Endothelial cell (in vitro differentiated cells): ENCODE measurements at regions not wholly inside any gene's neighbourhood (a gene's known extent, or its start where the extent isn't known, plus 50 kb on each side); places are given as distances from the start of the nearest gene placed in this dataset.

Source experiments
- DNase-seq: peaks from one replicate; pipeline ENCODE4 v3.0.0; 2021; ENCODE audit warnings: low spot score
- H3K27ac Mint-ChIP-seq: one replicate; pipeline ENCODE4 v1.8.0; 2021; ENCODE audit warnings: mixed read lengths, inconsistent platforms; ENCODE audit not compliant: unreplicated experiment
- H3K27me3 Mint-ChIP-seq: one replicate; pipeline ENCODE4 v1.8.0; 2021; ENCODE audit warnings: mild to moderate bottlenecking, moderate library complexity, mixed read lengths, inconsistent platforms; ENCODE audit not compliant: unreplicated experiment
- H3K36me3 Mint-ChIP-seq: one replicate; pipeline ENCODE4 v1.8.0; 2021; ENCODE audit warnings: mild to moderate bottlenecking, low read depth, mixed read lengths, inconsistent platforms; ENCODE audit not compliant: unreplicated experiment
- H3K4me1 Mint-ChIP-seq: one replicate; pipeline ENCODE4 v1.8.0; 2021; ENCODE audit warnings: mild to moderate bottlenecking, mixed read lengths, inconsistent platforms; ENCODE audit not compliant: unreplicated experiment
- H3K4me3 Mint-ChIP-seq: one replicate; pipeline ENCODE4 v1.8.0; 2021; ENCODE audit warnings: mild to moderate bottlenecking, mixed read lengths, inconsistent platforms; ENCODE audit not compliant: unreplicated experiment
- H3K9me3 Mint-ChIP-seq: one replicate; pipeline ENCODE4 v1.8.0; 2021; ENCODE audit warnings: mixed read lengths, inconsistent platforms; ENCODE audit not compliant: unreplicated experiment
- TF ChIP-seq, protein P1 (sequence below): fragments of 200-600 bp; sonication (generic); IDR thresholded peaks from one replicate; pipeline ENCODE4 v1.5.0; 2021; ENCODE audit warnings: antibody characterized with exemption; ENCODE audit not compliant: unreplicated experiment

DNA sequence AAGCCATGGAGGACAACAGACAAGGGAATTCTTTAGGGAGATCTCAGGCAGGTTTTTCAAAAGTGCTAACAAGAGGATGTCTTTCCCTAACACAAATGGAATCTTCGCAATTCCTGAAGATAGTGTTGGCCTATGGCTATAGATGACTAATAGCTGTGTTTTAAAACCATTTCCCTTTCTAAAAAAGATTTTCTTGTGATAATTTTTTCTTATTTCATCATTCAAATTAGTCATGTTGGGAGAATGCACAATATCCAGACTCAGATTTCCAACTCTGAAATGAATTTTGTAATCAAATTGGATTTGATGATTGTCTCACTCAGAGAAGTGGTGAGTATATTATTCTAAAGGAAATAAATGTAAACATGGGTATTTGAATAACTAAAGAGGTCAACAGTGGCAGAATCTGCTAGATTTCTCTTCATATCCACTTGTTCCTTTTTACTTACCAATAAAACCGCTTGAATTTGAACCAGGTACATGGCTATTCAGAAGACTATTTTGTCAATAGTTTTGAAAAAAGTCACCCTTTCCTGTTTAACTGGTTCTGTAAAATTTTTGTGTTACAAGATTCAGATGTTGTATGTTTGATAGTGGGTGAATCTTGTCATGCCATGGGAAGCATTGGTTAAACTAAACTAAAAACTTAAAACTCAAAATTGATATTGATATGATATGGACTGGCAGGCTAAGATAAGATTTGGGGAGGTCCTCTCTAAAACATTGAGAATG lies 1223.7 kb upstream of the EYS start:
- H3K36me3 Mint-ChIP-seq: peaks cover 7% of the 10 kb centered on the region
- TF ChIP-seq, protein P1, sequence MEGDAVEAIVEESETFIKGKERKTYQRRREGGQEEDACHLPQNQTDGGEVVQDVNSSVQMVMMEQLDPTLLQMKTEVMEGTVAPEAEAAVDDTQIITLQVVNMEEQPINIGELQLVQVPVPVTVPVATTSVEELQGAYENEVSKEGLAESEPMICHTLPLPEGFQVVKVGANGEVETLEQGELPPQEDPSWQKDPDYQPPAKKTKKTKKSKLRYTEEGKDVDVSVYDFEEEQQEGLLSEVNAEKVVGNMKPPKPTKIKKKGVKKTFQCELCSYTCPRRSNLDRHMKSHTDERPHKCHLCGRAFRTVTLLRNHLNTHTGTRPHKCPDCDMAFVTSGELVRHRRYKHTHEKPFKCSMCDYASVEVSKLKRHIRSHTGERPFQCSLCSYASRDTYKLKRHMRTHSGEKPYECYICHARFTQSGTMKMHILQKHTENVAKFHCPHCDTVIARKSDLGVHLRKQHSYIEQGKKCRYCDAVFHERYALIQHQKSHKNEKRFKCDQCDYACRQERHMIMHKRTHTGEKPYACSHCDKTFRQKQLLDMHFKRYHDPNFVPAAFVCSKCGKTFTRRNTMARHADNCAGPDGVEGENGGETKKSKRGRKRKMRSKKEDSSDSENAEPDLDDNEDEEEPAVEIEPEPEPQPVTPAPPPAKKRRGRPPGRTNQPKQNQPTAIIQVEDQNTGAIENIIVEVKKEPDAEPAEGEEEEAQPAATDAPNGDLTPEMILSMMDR: no peak
- H3K4me3 Mint-ChIP-seq: no peak overlapping the region
- H3K9me3 Mint-ChIP-seq: peaks cover 4% of the 10 kb centered on the region
- no peaks in the 10 kb centered on the region for H3K4me1 Mint-ChIP-seq
- H3K27me3 Mint-ChIP-seq: peaks cover 4% of the 10 kb centered on the region
- H3K27ac Mint-ChIP-seq: no peak overlapping the region
- DNase-seq: no peak

DNA sequence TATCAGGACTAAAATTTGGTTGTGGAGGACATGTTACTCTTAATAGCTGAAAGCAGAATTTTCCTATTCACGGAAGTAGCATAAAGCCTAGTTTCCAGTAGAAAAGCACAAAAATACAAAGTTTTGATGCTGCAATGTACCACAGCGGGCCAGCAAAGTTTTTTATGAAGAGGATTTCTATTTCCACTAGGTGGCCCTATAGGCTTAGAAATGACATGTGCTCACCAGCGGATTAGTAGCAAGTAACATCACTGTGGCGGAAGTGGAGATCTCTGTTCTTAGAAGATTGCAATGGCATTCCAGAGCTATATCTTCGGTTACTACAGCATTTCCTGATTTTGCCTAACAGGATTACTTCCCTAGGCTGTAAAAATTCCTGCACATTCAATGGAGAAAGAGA lies 1219.0 kb upstream of the EYS start:
- Mint-ChIP-seq H3K36me3 (peaks cover 9% of the 10 kb centered on the region), H3K4me3 (no peak overlapping the region), H3K27me3 (no peaks in the 10 kb centered on the region), H3K9me3 (peaks cover 9% of the 10 kb centered on the region), H3K27ac (no peak overlapping the region), H3K4me1 (no peaks in the 10 kb centered on the region)
- TF ChIP-seq, protein P1: no peak
- no peak for DNase-seq

DNA sequence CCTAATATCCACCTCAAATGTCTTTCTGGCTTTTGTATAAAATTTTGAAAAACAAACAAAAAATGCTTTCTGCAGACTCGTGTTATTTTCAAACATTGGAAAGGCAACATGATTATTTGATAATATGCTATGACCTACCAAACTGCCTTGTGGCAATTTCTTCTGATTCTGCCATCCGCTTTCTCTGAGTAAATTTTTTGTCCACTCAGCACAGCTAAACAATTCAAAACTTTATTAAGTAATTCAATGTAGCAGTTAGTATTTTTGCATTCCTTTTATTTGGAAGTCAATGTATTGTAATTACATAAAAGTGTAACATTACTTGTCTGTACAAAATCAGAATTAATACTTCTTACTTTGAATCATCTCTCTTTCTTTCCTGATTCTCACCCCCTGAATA lies 1206.6 kb upstream of the EYS start:
- no peaks in the 10 kb centered on the region for H3K4me1 Mint-ChIP-seq
- H3K4me3 Mint-ChIP-seq: no peak overlapping the region
- no peak for DNase-seq
- no peaks in the 10 kb centered on the region for H3K27me3 Mint-ChIP-seq
- no peak overlapping the region for H3K27ac Mint-ChIP-seq
- no peaks in the 10 kb centered on the region for H3K36me3 Mint-ChIP-seq
- H3K9me3 Mint-ChIP-seq: no peaks in the 10 kb centered on the region
- TF ChIP-seq, protein P1: no peak

DNA sequence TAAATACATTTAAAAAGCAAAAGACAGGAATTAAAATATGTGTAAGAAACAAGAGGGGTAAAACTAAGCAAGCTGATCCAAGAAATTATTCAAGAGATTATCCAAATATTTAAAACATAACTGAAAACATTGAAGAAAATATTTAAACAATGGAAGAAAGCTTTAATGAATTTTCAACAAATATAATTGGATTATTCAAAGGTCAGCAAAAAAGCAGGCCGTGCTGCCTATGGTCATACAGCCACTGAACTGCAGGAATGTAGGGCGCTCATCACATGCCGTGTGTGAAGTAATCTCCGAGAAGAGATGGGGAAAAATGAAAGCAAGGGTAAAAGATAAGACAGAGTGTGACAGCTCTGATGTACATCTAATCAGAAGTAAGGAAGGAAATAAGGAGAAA lies 1195.4 kb upstream of the EYS start:
- no peaks in the 10 kb centered on the region for H3K4me1 Mint-ChIP-seq
- TF ChIP-seq, protein P1: no peak
- DNase-seq: no peak
- H3K4me3 Mint-ChIP-seq: no peak overlapping the region
- no peak overlapping the region for H3K27ac Mint-ChIP-seq
- H3K9me3 Mint-ChIP-seq: no peaks in the 10 kb centered on the region
- H3K27me3 Mint-ChIP-seq: no peaks in the 10 kb centered on the region
- no peaks in the 10 kb centered on the region for H3K36me3 Mint-ChIP-seq

DNA sequence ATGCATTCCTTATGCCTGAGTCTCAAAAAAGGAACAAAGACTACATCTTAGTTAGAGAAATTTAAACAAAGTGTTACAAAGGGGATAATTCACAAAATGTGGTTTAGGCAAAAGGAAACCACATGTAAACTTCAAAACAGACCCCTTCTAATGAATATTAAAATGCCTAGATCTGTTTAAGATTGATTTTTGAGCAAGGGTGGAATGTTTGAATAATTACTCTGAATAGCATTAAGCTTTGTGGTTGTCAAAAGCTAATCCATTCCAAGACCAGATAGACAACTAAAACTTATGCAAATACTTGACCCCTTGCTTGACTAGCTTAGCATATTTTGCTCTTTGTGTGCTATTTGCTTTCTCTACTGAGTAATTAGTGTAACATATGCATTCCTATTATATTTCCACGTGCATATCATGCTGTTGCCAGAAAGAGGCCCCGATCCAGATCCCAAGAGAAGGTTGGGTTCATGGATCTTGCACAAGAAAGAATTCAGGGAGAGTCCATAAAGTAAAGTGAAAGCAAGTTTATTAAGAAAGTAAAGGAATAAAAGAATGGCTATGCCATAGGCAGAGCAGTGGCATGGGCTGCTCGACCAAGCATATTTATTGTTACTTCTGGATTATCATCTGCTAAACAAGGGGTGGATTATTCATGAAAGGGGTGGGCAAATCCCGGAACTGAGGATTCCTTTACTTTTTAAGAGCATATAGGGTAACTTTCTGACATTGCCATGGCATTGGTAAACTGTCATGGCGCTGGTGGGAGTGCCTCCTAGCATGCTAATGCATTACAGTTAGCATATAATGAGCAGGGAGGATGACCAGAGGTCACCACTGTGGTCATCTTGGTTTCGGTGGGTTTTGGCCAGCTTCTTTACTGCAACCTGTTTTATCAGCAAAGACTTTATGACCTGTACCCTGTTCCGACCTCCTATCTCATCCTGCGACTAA lies 1193.4 kb upstream of the EYS start:
- Mint-ChIP-seq H3K36me3 (no peaks in the 10 kb centered on the region), H3K27me3 (no peaks in the 10 kb centered on the region), H3K4me3 (no peak overlapping the region), H3K4me1 (no peaks in the 10 kb centered on the region), H3K27ac (no peak overlapping the region), H3K9me3 (no peaks in the 10 kb centered on the region)
- no peak for DNase-seq
- TF ChIP-seq, protein P1: no peak
